H9 (cell line): ENCODE measurements at regions not wholly inside any gene's neighbourhood (a gene's known extent, or its start where the extent isn't known, plus 50 kb on each side); places are given as distances from the start of the nearest gene placed in this dataset.

Experiments used
- DNase-seq: peaks from one replicate; pipeline ENCODE4 v3.0.0-alpha.2; 2017
- H2AFZ ChIP-seq: one replicate; pipeline ENCODE4 v1.6.1; 2013; ENCODE audit warnings: mild to moderate bottlenecking, low read length, control low read depth, moderate library complexity
- H2AK5ac ChIP-seq: 2 replicates; pipeline ENCODE4 v1.6.1; 2013; ENCODE audit warnings: low read length, control low read depth, mixed read lengths; ENCODE audit not compliant: insufficient read length
- H2BK120ac ChIP-seq: one replicate; pipeline ENCODE4 v1.6.1; 2013; ENCODE audit warnings: low read depth, mild to moderate bottlenecking, low read length, control low read depth, inconsistent platforms; ENCODE audit not compliant: poor library complexity, severe bottlenecking
- H2BK12ac ChIP-seq: 2 replicates; pipeline ENCODE4 v1.6.1; 2013; ENCODE audit warnings: low read length, control low read depth, mixed read lengths, low read depth; ENCODE audit not compliant: insufficient read length
- H2BK15ac ChIP-seq: 2 replicates; pipeline ENCODE4 v1.6.1; 2013; ENCODE audit warnings: low read depth, low read length, control low read depth
- H2BK20ac ChIP-seq: one replicate; pipeline ENCODE4 v1.6.1; 2013; ENCODE audit warnings: low read depth, mild to moderate bottlenecking, low read length, control low read depth, inconsistent platforms; ENCODE audit not compliant: poor library complexity, severe bottlenecking
- H2BK5ac ChIP-seq: 2 replicates; pipeline ENCODE4 v1.6.1; 2013; ENCODE audit warnings: low read length, control low read depth, mixed read lengths; ENCODE audit not compliant: insufficient read length
- H3K14ac ChIP-seq: 2 replicates; pipeline ENCODE4 v1.6.1; 2013; ENCODE audit warnings: low read length, control low read depth; ENCODE audit not compliant: insufficient read depth
- H3K18ac ChIP-seq: 2 replicates; pipeline ENCODE4 v1.6.1; 2013; ENCODE audit warnings: low read depth, mild to moderate bottlenecking, mixed read lengths, low read length, control low read depth; ENCODE audit not compliant: insufficient read length
- H3K23ac ChIP-seq: 2 replicates; pipeline ENCODE4 v1.6.1; 2013; ENCODE audit warnings: low read length, control low read depth, mixed read lengths, low read depth; ENCODE audit not compliant: insufficient read length
- H3K23me2 ChIP-seq: 2 replicates; pipeline ENCODE4 v1.6.1; 2013; ENCODE audit warnings: low read depth, mild to moderate bottlenecking, mixed read lengths, low read length, control low read depth; ENCODE audit not compliant: insufficient read length, poor library complexity, severe bottlenecking
- H3K27ac ChIP-seq: 2 replicates; pipeline ENCODE4 v1.5.1; 2013; ENCODE audit warnings: low read length, control low read depth, mixed read lengths, low read depth; ENCODE audit not compliant: insufficient read length
- H3K27me3 ChIP-seq: 2 replicates; pipeline ENCODE4 v1.6.1; 2013; ENCODE audit warnings: low read length, control low read depth, inconsistent platforms; ENCODE audit not compliant: insufficient read depth
- H3K4ac ChIP-seq: 2 replicates; pipeline ENCODE4 v1.6.1; 2013; ENCODE audit warnings: low read depth, mild to moderate bottlenecking, control low read depth, inconsistent platforms, low read length, moderate library complexity
- H3K4me1 ChIP-seq: 2 replicates; pipeline ENCODE4 v1.6.1; 2013; ENCODE audit warnings: low read length, control low read depth, inconsistent platforms; ENCODE audit not compliant: insufficient read depth
- H3K4me2 ChIP-seq: 2 replicates; pipeline ENCODE4 v1.6.1; 2013; ENCODE audit warnings: low read length, control low read depth, mixed read lengths; ENCODE audit not compliant: insufficient read length, insufficient read depth
- H3K56ac ChIP-seq: 2 replicates; pipeline ENCODE4 v1.6.1; 2013; ENCODE audit warnings: low read depth, mild to moderate bottlenecking, mixed read lengths, low read length, control low read depth; ENCODE audit not compliant: insufficient read length
- H3K79me1 ChIP-seq: 2 replicates; pipeline ENCODE4 v1.6.1; 2013; ENCODE audit warnings: low read depth, mild to moderate bottlenecking, moderate library complexity, low read length, control low read depth, inconsistent platforms; ENCODE audit not compliant: insufficient read depth, poor library complexity, severe bottlenecking
- H3K79me2 ChIP-seq: 2 replicates; pipeline ENCODE4 v1.6.1; 2013; ENCODE audit warnings: low read length, control low read depth, inconsistent platforms; ENCODE audit not compliant: insufficient read depth
- H3K9ac ChIP-seq: 2 replicates; pipeline ENCODE4 v1.6.1; 2013; ENCODE audit warnings: low read length, control low read depth, mixed read lengths; ENCODE audit not compliant: insufficient read length; ENCODE audit errors: extremely low read depth
- H3K9me3 ChIP-seq: one replicate; pipeline ENCODE4 v1.6.1; 2013; ENCODE audit warnings: low read depth, low read length, inconsistent platforms; ENCODE audit not compliant: control insufficient read depth
- H3T11ph ChIP-seq: one replicate; pipeline ENCODE4 v1.6.1; 2013; ENCODE audit warnings: mild to moderate bottlenecking, low read length, control low read depth, inconsistent platforms
- H4K20me1 ChIP-seq: one replicate; pipeline ENCODE4 v1.6.1; 2013; ENCODE audit not compliant: control insufficient read depth, insufficient read length, insufficient read depth
- H4K5ac ChIP-seq: 2 replicates; pipeline ENCODE4 v1.6.1; 2013; ENCODE audit warnings: low read depth, mild to moderate bottlenecking, mixed read lengths, low read length, control low read depth; ENCODE audit not compliant: insufficient read length
- H4K8ac ChIP-seq: replicated peaks from 2 replicates; pipeline ENCODE4 v1.6.1; 2013; ENCODE audit warnings: low read length, control low read depth, mixed read lengths, low read depth; ENCODE audit not compliant: insufficient read length
- H4K91ac ChIP-seq: 2 replicates; pipeline ENCODE4 v1.6.1; 2013; ENCODE audit warnings: low read depth, mild to moderate bottlenecking, moderate library complexity, mixed read lengths, low read length, control low read depth; ENCODE audit not compliant: insufficient read length
- H3K27ac Mint-ChIP-seq, 3 experiments: 2 replicates in 2 of 3; 3 replicates in 1 of 3; pipeline ENCODE4 v1.8.0; 2020 to 2021; ENCODE audit warnings: mixed read lengths in 3 of 3, mild to moderate bottlenecking in 1 of 3, moderate library complexity in 1 of 3
- H3K27me3 Mint-ChIP-seq: 2 replicates; pipeline ENCODE4 v1.8.0; 2021; ENCODE audit warnings: low read depth, mild to moderate bottlenecking, moderate library complexity, mixed read lengths
- H3K36me3 Mint-ChIP-seq, 3 experiments: 2 replicates in 2 of 3; 3 replicates in 1 of 3; pipeline ENCODE4 v1.8.0; 2020 to 2021; ENCODE audit warnings: low read depth in 3 of 3, mixed read lengths in 3 of 3; ENCODE audit not compliant: insufficient read depth in 1 of 3
- H3K4me1 Mint-ChIP-seq, 2 experiments: 2 replicates each; pipeline ENCODE4 v1.8.0; 2020; ENCODE audit warnings: mixed read lengths in 2 of 2
- H3K4me3 Mint-ChIP-seq, 2 experiments: 2 replicates in 1 of 2; 3 replicates in 1 of 2; pipeline ENCODE4 v1.8.0; 2020 to 2021; ENCODE audit warnings: mild to moderate bottlenecking in 2 of 2, mixed read lengths in 2 of 2, moderate library complexity in 1 of 2
- H3K9me3 Mint-ChIP-seq, 2 experiments: 2 replicates in 1 of 2; 3 replicates in 1 of 2; pipeline ENCODE4 v1.8.0; 2020; ENCODE audit warnings: mild to moderate bottlenecking in 2 of 2, mixed read lengths in 2 of 2, moderate library complexity in 1 of 2
- CTCF ChIP-seq: fragments of 200-600 bp; sonication (generic); conservative IDR thresholded peaks from 3 replicates; pipeline ENCODE4 v1.8.0; 2021; ENCODE audit warnings: antibody characterized with exemption, mild to moderate bottlenecking
- WGBS: extraction: QIAGEN DNeasy Blood & Tissue Kit; methylation state at CpG from one replicate; pipeline ENCODE4 v1.1.7; 2013; ENCODE audit warnings: missing lambda C conversion rate, low lambda C conversion rate, mixed read lengths; ENCODE audit not compliant: insufficient read length; ENCODE audit errors: extremely low coverage; 5-methylcytosine and 5-hydroxymethylcytosine counted together

GRCh38 chr16:72474501-72475123, 302.7 kb upstream of the PMFBP1 start:
- Histone ChIP-seq H2BK12ac (no peak overlapping the region), H3K23me2 (no peaks in the 10 kb centered on the region), H2AFZ (no peak overlapping the region), H3K4me1 (no peaks in the 10 kb centered on the region), H3K27me3 (no peaks in the 10 kb centered on the region), H2AK5ac (no peak overlapping the region), H2BK5ac (no peak overlapping the region), H4K20me1 (no peaks in the 10 kb centered on the region), H4K8ac (no peak overlapping the region), H3K14ac (no peak overlapping the region), H3K4ac (no peak overlapping the region), H4K5ac (no peak overlapping the region), H3K9me3 (no peaks in the 10 kb centered on the region), H3K23ac (no peak overlapping the region), H3K56ac (no peak overlapping the region), H3K9ac (no peak overlapping the region), H3K18ac (no peak overlapping the region), H3K79me2 (no peaks in the 10 kb centered on the region), H3K27ac (no peak overlapping the region), H2BK20ac (no peak overlapping the region), H3K4me2 (no peak overlapping the region), H2BK15ac (no peak overlapping the region), H4K91ac (no peak overlapping the region), H3K79me1 (no peaks in the 10 kb centered on the region), H3T11ph (no peak overlapping the region), H2BK120ac (no peak overlapping the region)
- no peak for TF ChIP-seq CTCF
- no peaks in the 10 kb centered on the region for H3K27me3 Mint-ChIP-seq
- H3K27ac Mint-ChIP-seq = no peak overlapping the region
- no peak for DNase-seq
- no peak overlapping the region for H3K4me3 Mint-ChIP-seq
- no peaks in the 10 kb centered on the region for H3K9me3 Mint-ChIP-seq
- peaks cover 0 to 7% of the 10 kb centered on the region in 2 experiments; a peak in 2 of 4 replicates for H3K4me1 Mint-ChIP-seq
- no peaks in the 10 kb centered on the region for H3K36me3 Mint-ChIP-seq
- WGBS = no CpG with 5 or more reads among the region's 2 CpGs
